ENCODE measurements at regions not wholly inside any gene's neighbourhood (a gene's known extent, or its start where the extent isn't known, plus 50 kb on each side); places are given as distances from the start of the nearest gene placed in this dataset.

DNA sequence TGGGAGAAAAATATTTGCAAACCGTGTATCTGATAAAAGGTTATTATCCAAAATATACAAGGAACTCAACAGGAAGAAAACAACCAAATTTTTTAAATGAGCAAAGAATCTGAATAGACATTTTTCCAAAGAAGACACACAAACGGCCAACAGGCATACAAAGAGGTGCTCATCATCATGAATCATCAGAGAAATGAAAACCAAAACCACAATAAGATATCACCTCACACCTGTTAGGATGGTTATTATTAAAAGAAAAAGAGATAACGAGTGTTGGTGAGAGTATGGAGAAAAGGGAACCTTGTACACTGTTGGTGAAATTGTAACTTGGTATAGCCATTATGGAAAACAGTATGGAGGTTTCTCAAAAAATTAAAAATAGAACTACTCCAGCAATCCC is 463.3 kb downstream of the IRS1 start:
- DNase-seq (ENCODE audit: low read depth, low spot score), result no peak

DNA sequence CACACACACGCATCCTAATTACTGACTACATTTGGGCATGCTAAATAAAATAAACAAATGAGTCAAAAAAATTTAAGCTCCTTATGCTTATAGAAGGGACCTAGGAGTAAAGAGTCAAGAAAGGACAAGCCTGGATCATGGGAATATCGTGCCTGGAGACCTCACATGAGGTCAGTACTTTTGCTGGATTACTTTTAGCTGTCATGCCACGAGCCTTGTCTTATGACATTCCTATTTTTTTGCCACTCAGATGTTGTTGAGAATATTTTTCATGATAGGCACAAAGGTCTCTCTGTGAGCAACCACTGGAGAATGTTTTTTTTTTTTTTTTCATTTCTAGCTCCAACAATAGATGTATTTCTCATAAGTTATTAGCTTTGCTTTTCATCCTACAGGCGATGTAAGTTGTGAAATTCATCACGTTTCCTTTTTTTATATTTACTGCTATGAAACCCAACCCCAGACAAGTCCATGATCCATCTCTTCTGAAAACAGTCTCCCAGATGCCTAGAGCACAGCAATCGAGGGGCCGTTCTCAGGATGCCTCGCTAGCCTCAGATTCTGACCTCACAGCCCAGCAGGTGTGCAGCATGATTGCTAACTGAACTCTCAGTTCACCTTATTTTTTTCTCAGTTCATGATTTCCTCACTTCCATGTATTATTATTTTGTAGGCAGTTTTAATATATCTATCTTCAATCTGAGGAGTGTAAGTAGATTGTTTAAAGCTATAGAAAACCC is 464.5 kb downstream of the IRS1 start:
- no peak for DNase-seq (ENCODE audit: low read depth, low spot score)

DNA sequence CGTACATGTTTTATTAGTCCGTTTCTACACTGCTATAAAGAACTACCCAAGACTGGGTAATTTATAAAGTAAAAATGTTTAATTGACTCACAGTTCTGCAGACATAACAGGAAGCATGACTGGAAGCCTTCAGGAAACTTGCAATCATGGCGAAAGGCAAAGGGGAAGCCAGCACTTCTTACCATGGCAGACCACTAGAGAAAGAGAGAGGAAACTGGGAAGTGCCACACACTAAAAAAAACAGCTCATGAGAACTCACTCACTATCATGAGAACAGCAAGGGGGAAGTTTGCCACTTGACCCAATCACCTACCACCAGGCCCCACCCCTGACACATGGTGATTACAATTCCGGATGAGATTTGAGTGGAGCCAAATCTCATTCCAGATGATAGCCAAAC is 466.2 kb downstream of the IRS1 start:
- DNase-seq (ENCODE audit: low read depth, low spot score), result no peak

DNA sequence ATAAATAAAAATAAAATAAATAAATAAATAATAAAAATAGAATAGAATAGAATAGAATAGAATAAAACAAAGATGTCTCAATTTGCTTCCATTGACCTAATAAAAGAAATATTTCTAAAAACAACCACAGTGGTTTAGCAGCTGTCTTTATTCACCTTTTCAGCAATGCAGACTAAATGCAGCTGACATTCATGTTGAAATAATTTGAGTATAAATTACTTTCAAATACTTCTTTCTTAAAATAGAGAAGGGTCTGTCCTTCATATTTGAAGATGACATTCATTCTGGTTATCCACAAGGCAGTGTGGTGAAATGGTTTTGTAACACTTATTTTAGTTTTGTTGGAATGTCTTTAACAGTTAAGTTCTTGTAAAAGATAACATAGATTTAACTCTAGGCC is 469.4 kb downstream of the IRS1 start:
- DNase-seq (ENCODE audit: low read depth, low spot score), result no peak

DNA sequence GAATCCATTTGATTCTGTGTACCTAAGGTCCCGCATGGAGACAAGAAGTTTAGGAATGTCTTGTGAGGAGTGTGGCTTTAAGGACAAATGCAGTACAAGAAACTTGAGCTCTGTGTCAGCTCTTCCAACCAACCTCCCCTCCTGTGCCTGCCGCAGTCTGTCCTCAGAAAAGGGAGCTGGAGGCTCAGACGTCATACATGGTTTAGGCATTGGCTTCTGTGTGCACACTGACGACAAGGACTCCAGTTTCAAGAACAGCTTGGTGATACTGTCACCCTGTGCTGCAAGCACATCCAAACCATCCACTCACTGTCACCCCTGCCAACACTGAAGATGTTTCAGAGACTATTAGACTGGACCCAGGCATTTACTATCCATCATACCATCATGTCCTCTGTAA is 470.4 kb downstream of the IRS1 start:
- no peak for DNase-seq (ENCODE audit: low read depth, low spot score)

DNA sequence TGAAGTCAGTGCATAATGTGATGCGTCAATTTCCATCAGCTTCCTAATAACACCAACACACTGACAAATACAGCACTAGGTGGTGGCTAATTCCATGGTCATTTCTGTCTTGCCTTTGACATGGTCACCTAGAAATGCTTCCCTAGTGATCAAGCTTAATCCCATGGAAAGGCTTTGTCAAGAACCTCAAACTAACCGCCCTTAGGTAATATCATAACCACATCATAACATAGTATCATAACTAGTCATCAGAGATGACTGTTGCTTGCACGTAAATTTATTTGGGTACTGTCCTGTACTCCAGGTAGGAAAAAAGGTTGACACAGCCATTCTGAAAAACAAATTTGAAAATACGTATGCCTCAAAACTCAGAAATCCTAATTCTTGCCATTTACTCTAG is 471.8 kb downstream of the IRS1 start:
- DNase-seq (ENCODE audit: low read depth, low spot score), result no peak

DNA sequence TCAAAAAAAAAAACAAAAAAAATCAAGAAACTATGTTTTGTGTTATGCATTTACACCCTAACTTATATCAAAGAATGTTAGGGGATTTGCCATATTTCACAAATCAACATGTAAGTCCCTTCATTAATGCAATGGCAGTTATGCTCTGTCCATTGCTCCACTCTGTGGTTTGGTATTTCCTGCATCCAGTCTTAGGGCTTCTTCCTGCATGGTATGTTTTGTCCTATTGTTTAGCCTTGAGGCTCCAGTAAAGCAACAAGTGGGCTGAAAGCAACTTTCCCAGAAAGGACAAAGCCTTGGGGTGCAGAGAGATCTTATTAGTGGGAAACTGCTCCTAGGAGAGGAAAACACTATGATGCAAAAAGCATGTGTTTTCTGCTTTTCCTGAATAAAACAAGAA is 474.1 kb downstream of the IRS1 start:
- DNase-seq (ENCODE audit: low read depth, low spot score), result no peak

DNA sequence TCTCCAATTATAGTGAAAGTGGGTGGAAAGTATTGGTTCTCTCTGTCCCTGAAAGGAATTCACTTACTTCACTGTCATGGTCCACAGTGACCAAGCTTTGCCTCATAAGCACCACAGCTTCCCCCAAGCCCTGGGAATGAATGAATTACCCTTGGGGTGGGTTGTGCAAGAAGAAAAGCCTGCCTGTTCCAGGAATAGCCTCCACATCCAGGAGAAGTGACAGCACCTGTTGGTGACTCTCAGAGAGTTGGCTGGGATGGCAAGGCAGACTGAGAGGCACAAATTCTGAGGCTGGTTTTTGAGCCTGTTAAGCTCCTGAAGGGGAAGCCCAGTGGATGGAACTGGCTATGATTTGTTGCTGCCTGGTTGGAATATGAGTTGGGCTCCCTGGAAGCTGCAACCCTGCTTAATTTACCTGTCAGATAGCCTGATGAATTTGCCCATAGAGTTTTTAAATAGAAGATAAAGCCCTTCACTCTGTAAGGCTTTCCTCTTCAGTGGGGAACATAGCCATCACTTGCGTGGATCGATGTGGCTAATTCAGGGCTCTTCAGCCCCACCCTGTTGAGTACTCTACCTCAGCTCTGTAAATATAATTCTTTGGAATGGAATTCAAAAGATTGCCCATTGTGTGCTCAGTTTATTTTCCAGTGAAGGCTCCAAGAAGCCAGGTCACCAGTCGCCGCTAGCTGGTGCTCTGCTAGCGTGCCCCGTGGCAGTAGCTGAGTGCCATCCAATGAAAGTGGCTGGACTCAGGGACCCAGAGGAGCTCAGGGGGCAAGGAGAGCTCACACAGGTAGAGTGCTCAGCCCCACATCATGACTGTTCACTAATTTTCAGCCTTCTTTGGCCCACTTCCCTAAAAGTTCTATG is 479.3 kb downstream of the IRS1 start:
- DNase-seq (ENCODE audit: low read depth, low spot score), result no peak

DNA sequence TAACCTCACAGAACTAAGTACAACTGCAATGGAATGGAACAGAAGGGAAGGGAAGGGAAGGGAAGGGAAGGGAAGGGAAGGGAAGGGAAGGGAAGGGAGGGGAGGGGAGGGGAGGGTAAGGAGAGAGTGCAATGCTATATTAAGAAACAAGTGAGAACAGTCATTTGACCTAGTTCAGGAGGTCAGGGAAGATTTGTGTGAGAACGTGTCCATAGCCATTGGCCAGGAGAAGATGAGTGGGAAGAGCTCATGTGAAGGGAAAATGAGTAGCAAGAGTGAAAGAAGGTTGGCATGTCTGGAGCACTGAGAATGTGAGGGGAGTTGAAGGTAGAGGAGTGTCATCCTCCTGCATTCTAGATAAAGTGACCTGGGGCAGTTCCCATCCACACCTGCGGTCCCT is 481.6 kb downstream of the IRS1 start:
- DNase-seq (ENCODE audit: low read depth, low spot score), result no peak

DNA sequence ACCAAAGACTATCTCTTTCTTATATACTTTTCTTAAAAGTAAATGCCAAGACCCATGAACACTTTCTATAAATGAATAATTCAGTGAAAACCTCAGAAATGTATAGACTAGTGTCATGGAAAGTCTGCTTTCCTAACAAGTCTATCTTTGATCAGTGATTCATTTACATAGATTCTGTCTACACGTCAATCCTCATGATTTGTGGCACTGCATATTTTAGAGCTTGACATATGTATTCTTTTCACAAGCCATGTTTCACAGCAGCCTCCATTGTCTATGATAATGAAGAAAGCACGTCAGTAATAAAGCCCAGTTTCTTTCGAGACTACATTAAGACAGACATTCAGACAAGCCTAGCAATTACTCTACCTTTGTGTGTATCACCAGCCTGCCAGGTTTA is 486.6 kb downstream of the IRS1 start:
- no peak for DNase-seq (ENCODE audit: low read depth, low spot score)

DNA sequence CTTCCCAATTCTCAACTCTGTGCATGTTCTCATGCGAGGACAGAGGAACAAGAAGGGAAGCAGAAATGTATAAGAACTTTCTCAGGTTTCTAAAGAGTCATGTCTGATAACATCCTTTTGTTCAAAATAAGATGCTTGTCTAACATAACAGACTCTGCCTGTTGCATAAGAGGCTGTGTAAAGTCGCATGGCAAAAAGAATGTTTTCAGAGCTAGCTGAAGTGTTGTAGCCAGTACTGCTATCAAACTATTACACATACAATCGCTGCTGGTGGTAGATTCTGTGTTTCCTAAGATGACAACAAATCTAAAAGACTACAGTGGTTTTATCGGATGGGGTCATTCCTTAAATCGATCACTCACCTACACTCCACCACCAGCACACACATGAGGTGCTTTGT is 487.5 kb downstream of the IRS1 start:
- DNase-seq (ENCODE audit: low read depth, low spot score), result no peak

DNA sequence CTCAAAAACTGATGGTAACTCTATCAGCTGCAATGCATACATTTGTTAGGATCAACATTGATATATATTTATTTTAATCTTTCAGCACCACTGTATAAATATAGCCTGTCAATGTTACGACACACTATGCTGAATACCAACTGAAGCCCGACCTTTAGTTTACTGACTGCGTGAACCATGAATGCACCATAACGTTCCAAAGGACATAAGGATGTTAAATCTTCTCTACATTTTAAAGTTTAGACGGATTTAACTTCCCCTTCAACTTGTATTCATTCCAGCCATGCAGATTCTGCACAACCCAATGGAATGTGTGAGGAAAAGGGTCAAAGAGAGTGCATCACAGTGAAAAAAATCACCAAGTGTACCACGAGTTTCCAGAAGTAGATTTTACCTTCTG is 489.5 kb downstream of the IRS1 start:
- no peak for DNase-seq (ENCODE audit: low read depth, low spot score)

DNA sequence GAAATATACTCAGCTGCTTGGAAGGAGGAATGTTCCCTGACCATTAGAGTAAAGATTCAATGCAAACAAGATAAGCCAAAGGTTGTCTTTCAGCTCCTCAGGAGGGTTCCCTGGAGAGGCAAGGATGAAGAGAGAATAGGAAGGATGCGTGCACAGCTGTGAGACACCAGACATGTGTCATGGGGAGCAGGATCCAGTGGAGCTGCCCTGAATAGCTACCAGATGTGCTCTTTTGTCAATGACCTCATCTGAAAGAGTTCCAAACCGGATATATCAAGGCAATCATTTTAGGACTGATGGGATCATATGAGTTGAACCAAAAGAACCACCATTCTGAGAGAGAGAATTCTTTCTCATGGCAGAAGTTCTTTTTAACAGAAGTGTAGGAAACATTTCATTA is 490.6 kb downstream of the IRS1 start:
- no peak for DNase-seq (ENCODE audit: low read depth, low spot score)

DNA sequence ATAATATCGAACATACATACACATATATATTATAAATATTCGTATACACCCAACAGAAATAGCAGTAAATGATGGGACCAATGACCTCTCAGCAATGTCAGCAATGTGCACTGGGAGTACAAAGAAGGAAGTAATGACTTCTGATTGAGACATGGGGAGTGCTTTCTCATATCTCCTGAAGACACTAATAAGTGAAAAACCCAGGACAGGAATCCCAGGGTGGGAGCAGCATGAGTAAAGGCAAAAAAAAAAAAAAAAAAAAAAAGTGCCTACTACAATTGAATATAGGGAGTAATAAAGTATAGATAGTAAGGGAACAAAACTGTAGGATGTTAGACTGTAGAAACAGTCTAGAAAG is 491.3 kb downstream of the IRS1 start:
- DNase-seq (ENCODE audit: low read depth, low spot score), result no peak

DNA sequence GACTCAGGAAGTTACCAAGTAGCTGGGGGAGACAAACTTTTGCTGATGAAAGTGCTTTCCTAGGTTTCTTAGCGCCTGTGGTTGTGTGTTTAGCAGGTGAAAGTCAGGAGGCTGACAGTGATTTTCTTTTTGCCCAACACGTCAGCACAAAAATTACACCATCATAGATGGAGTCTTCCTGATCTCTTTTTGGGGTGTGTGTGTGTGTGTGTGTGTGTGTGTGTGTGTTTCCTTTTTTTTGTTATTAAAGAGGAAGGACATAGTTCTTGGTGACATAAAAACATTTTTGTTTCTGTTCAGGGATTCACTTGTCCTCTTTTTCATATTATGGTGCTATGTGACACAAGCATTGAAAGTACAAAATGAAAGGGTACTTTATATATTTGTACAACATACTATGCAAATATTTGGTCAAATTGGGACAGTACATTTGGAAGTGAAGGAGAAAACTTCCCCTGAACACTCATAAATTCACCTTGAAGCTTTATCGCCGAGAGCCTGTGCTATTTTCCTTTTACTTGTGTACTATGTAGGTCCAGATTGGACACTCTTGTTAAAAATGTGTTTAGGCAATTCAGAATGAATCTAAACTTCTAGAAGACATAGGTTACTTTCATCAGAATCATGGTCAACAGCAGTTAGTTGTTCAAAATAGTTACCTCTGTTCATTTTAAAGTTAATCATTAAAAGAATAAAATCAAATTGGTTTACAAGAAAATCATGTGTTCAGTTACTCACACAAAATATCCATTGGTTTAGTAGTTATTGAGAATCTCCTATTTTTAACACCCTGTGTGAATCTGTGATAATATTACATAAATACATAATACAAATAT is 491.9 kb downstream of the IRS1 start:
- DNase-seq (ENCODE audit: low read depth, low spot score), result no peak

DNA sequence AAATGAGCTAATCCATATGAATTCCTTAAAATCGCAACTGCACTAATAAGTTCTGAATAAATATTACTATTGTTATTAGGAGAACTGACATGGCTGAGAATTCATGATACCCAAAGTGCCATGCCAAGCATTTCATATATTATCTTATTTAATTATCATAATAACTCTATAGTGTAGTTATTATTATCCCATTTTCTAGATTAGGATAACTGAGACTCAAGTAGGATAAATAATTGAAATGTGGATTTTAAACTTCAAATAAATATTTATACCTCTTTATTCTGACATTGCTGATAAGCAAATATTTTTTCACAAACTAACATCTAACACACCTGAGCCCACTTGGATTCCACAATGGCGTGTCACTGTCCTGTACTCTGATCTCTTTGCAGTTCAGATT is 492.7 kb downstream of the IRS1 start:
- DNase-seq (ENCODE audit: low read depth, low spot score), result no peak

DNA sequence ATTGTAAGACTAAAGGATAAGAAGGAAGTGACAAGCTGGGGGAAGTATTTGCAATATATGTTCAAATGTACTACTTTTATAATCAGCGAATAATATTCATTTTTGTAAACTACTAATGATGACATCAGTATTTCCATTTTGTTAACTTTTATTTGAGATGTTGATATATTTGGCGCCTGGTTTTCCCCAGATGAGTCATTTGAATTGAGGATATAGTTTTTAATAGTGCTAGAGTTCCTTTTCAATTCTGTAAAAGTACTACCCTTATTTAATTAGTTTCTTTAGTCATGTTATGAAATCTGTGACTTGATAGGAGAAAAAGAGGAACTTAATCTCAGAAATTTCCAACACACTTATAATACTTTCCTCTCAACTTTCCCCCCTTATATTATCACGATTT is 495.3 kb downstream of the IRS1 start:
- no peak for DNase-seq (ENCODE audit: low read depth, low spot score)

DNA sequence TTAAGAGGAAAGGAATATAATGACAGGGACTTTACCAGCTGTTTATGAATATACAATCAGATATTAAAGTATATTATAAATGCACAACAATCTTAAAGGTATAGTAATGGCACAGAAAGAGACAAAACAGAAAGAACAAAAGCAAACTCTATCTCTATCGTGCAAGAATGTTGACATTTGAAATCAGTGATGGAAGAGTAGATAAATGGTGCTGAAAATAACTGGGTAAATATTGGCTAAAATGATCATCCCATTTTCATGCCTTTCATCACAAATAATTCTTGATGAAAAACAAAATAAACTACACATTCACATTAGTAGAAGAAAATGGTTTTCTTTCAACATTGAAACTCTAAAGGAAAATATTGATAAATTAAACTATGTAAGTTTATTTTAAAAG is 495.9 kb downstream of the IRS1 start:
- DNase-seq (ENCODE audit: low read depth, low spot score), result no peak

DNA sequence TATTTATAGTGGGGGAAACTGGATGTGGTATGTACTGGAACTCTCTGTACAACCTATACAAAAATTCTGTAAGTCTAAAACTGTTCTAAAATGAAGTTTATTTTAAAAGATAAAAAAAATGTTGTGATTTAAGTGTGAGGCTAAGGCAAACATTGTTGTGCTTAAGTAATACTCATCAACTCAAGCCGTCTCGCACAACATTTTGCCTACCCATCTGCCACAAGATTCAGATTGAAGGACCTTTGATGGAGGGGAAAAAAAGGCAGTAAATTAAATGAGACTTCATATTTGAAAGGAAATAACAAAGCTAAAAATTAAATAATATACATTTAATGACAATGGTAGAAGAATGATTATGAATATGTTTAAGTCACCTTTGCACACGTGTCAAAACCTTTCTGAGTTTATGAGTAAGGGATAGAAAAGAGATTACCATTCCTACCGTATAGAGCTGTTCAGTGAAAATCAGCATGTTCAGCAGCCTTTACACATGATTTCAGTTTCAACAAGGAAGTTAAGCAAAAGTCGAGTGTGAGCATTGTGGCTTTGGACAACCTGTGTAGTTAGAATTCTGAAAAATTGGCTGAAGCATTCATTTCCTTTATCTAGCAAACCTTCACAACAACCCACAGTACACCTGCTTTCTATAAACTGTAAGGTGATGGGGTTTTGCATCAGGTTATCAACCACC is 499.3 kb downstream of the IRS1 start:
- no peak for DNase-seq (ENCODE audit: low read depth, low spot score)

DNA sequence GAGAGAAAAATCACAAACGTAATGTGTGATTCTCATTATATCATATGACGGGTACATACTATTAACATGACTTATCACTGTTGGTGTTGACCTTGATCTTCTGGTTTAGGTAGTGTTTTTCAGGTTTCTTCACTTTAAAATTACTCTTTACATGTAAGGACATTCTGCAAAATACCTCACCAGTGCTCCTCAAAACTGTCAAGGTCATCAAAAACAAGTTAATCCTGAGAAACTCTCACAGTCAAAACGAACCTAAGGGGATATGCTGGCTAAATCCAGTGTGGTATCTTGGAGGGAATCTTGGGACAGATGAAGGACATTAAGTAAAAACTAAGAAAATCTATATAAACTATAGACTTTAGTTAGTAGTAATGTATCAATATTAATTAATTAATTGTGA is 499.8 kb downstream of the IRS1 start:
- DNase-seq (ENCODE audit: low read depth, low spot score), result no peak

DNA sequence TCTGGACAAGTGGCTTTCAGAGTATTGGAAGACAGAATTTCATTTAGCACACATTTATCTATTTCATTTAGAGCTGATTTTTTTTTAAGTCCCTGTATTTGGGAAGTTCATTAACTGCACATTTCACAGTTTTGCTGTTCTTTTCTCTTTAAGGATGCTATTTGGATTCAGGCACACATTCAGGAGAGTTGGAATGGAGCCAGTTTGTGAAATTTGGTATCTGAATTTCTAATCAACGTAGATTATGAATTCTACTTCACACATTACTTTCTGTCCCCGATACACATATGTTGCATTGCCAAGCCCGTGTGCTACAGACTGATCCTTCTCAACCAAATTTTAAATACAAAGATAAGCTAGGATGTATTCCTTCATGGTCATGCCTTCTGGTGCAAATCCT is 503.9 kb downstream of the IRS1 start:
- DNase-seq (ENCODE audit: low read depth, low spot score), result no peak

DNA sequence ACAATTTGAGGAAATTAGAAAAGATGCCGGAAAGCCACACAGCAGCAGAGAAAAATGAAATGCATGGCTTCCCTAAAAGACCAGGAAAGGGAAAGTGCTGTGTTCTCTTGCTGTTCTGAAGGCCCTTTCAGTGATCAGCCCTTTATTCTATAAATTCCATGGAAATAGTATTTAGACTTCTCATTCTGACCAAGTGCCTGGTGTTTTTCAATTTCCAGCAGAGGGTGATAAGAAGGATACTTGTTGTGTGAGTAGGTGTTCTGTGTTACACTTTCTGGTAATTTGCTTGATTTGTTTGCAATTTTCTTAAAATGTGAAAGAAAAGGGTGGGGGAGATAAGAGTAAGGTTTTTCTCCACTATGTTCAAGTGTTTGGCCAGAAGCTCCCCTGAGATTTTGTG is 504.5 kb downstream of the IRS1 start:
- no peak for DNase-seq (ENCODE audit: low read depth, low spot score)

Data from iPS DF 19.7 (cell line).